ENCODE measurements at regions not wholly inside any gene's neighbourhood (a gene's known extent, or its start where the extent isn't known, plus 50 kb on each side); places are given as distances from the start of the nearest gene placed in this dataset.

DNA sequence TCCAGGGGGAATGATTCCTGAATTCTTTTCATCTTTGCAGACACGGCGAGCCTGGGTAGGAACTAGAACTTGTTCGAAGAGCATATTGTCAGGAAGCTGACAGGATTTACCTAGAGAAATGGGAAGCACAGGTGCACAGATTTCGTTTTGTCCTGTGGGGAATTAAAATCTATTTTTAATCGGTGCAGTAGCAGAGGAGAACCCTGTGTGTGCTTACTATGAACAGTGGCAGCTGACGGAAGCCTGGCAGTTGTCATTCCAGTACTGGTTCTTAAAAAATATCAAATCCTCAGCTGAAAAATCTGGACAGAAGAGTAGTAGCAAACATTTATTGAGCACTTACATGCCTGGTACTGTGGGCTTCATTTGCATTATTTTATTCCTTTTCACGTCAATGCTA, 609.0 kb downstream of the QKI start:
- H3K4me3 ChIP-seq = no peak overlapping the region
- H3K9me3 ChIP-seq = no peaks in the 10 kb centered on the region
- intact Hi-C loops (cut with DNase I) = no loop called here
- DNase-seq (ENCODE audit: extremely low spot score in 2 of 2) = no peak
- no peaks in the 10 kb centered on the region for H3K27me3 ChIP-seq
- H3K4me1 ChIP-seq = no peaks in the 10 kb centered on the region
- H3K36me3 ChIP-seq = no peaks in the 10 kb centered on the region
- no peak overlapping the region for H3K27ac ChIP-seq
- TF ChIP-seq, protein P1, sequence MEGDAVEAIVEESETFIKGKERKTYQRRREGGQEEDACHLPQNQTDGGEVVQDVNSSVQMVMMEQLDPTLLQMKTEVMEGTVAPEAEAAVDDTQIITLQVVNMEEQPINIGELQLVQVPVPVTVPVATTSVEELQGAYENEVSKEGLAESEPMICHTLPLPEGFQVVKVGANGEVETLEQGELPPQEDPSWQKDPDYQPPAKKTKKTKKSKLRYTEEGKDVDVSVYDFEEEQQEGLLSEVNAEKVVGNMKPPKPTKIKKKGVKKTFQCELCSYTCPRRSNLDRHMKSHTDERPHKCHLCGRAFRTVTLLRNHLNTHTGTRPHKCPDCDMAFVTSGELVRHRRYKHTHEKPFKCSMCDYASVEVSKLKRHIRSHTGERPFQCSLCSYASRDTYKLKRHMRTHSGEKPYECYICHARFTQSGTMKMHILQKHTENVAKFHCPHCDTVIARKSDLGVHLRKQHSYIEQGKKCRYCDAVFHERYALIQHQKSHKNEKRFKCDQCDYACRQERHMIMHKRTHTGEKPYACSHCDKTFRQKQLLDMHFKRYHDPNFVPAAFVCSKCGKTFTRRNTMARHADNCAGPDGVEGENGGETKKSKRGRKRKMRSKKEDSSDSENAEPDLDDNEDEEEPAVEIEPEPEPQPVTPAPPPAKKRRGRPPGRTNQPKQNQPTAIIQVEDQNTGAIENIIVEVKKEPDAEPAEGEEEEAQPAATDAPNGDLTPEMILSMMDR (IDR thresholded peaks at IDR 0.05) = no peak
- no peak for TF ChIP-seq POLR2A (IDR thresholded peaks at IDR 0.05)
- no peak for TF ChIP-seq POLR2AphosphoS5 (IDR thresholded peaks at IDR 0.05; ENCODE audit: insufficient read depth in 1 of 2, low read depth in 1 of 2)

DNA sequence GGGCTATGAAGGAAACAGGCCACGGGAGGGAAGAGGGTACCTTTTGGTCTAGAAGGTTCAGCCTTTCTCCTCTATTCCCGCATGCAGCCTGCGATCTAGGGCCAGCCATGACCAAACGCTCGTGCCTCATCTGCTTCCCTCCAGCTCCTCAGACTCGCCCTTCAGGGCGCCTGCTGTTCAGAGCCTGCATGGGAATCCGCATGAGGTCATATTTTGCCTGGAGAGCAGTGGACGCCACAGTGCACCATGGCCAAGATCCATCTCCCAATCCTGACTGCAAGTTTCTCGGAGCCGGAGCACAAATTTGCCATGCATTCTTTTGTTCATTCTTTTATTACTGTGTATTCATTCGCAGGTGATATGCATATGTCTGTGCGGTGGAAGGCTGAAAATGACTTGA, 608.1 kb downstream of the QKI start:
- H3K36me3 ChIP-seq = no peaks in the 10 kb centered on the region
- H3K9me3 ChIP-seq = no peaks in the 10 kb centered on the region
- no peaks in the 10 kb centered on the region for H3K4me1 ChIP-seq
- DNase-seq (ENCODE audit: extremely low spot score in 2 of 2) = no peak
- intact Hi-C loops (cut with DNase I) = no loop called here
- TF ChIP-seq POLR2AphosphoS5 (IDR thresholded peaks at IDR 0.05; ENCODE audit: insufficient read depth in 1 of 2, low read depth in 1 of 2) (no peak), POLR2A (IDR thresholded peaks at IDR 0.05) (no peak)
- TF ChIP-seq, protein P1 (IDR thresholded peaks at IDR 0.05) = no peak
- H3K27me3 ChIP-seq = no peaks in the 10 kb centered on the region
- no peak overlapping the region for H3K27ac ChIP-seq
- no peak overlapping the region for H3K4me3 ChIP-seq

DNA sequence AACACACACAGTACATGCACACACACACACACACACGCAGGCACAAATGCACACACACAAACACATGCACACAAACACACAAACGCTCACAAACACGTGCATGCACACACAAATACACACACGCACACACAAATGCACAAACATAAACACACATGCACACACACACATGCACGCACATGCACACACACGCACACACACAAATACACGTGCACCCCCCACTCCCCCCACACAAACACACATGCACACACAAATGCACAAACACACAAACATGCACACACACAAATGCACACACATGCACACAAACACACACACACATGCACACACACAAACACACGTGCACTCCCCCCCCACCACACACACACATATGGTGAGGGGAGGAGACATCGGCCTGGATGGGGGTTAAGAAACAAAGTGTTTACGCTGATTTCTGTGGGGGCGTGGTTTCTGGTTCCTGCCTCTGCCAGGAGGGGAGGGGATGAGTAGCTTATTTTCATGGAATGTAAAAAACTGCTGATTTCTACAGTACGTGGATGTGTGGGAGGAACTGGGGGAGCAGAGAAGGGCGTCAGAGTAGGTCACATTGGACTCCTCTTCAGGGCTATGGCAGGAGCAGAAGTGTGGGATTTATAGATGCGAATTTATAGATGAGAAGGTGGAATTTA, 607.2 kb downstream of the QKI start:
- H3K9me3 ChIP-seq = no peaks in the 10 kb centered on the region
- DNase-seq (ENCODE audit: extremely low spot score in 2 of 2) = no peak
- no peaks in the 10 kb centered on the region for H3K27me3 ChIP-seq
- intact Hi-C loops (cut with DNase I) = no loop called here
- H3K4me3 ChIP-seq = no peak overlapping the region
- H3K27ac ChIP-seq = no peak overlapping the region
- no peaks in the 10 kb centered on the region for H3K4me1 ChIP-seq
- no peaks in the 10 kb centered on the region for H3K36me3 ChIP-seq
- no peak for TF ChIP-seq POLR2AphosphoS5 (IDR thresholded peaks at IDR 0.05; ENCODE audit: insufficient read depth in 1 of 2, low read depth in 1 of 2)
- TF ChIP-seq, protein P1 (IDR thresholded peaks at IDR 0.05) = no peak
- TF ChIP-seq POLR2A (IDR thresholded peaks at IDR 0.05) = no peak

DNA sequence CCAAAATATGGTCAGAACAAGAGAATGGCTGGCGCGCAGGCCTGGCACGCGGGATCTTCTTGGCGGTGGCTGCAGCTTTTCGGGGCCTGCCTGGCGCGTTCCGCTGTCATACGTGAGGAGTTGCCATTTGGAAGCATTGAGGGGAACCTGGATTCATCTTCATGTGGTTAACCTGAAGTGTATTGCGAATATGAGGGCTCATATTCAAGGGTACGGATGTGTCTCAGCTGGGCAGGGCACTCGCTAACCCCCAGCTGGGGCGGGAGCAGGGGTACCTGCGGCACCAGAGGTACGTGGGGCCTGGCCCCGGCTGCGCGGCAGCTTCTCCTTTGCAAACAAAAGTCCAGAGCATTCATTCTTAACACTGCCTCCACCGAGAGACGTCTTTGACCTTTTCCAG, 605.6 kb downstream of the QKI start:
- Histone ChIP-seq H3K9me3 (no peaks in the 10 kb centered on the region), H3K4me3 (no peak overlapping the region), H3K4me1 (no peaks in the 10 kb centered on the region), H3K27me3 (no peaks in the 10 kb centered on the region), H3K36me3 (no peaks in the 10 kb centered on the region), H3K27ac (no peak overlapping the region)
- no peak for DNase-seq (ENCODE audit: extremely low spot score in 2 of 2)
- no peak for TF ChIP-seq POLR2AphosphoS5 (IDR thresholded peaks at IDR 0.05; ENCODE audit: insufficient read depth in 1 of 2, low read depth in 1 of 2)
- TF ChIP-seq POLR2A (IDR thresholded peaks at IDR 0.05) = no peak
- TF ChIP-seq, protein P1 (IDR thresholded peaks at IDR 0.05) = no peak
- intact Hi-C loops (cut with DNase I) = no loop called here

DNA sequence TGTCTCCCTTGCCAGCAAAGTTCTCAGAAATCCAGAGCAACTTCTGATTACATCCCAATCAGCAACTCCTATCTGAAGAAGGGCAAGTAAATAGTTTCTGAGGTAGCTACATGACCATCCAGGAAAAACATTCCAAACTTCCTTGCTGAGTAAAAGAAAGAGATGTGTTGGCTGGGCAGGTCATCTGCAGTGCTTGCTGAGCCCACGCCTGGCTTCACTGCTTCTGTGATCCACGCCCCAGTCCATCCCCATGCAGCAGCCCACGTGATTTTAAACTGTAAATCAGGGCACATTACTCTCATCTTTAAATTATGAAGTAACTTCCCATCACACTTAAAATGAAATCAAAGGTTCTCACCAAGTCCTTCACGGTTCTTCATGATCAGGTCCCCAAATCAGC, 603.6 kb downstream of the QKI start:
- Histone ChIP-seq H3K27me3 (no peaks in the 10 kb centered on the region), H3K4me3 (no peak overlapping the region), H3K9me3 (no peaks in the 10 kb centered on the region), H3K27ac (no peak overlapping the region), H3K4me1 (no peaks in the 10 kb centered on the region), H3K36me3 (no peaks in the 10 kb centered on the region)
- intact Hi-C loops (cut with DNase I) = no loop called here
- DNase-seq (ENCODE audit: extremely low spot score in 2 of 2) = no peak
- TF ChIP-seq POLR2A (IDR thresholded peaks at IDR 0.05) (no peak), POLR2AphosphoS5 (IDR thresholded peaks at IDR 0.05; ENCODE audit: insufficient read depth in 1 of 2, low read depth in 1 of 2) (no peak)
- TF ChIP-seq, protein P1 (IDR thresholded peaks at IDR 0.05) = no peak
